Loucy (cell line): ENCODE measurements at regions not wholly inside any gene's neighbourhood (a gene's known extent, or its start where the extent isn't known, plus 50 kb on each side); places are given as distances from the start of the nearest gene placed in this dataset.

Experiments
- H2AFZ ChIP-seq: fragments of 200-600 bp; sonication (generic); 2 replicates; pipeline ENCODE4 v1.6.0; 2016; ENCODE audit warnings: antibody characterized with exemption, mild to moderate bottlenecking, low read length, moderate library complexity
- H3F3A ChIP-seq: fragments of 200-600 bp; 2 replicates; pipeline ENCODE4 v1.6.0; 2016; ENCODE audit warnings: antibody characterized with exemption, low read depth, mild to moderate bottlenecking
- H3K27me3 ChIP-seq: fragments of 200-600 bp; sonication (generic); 2 replicates; pipeline ENCODE4 v1.6.1; 2014; ENCODE audit warnings: low read length, mild to moderate bottlenecking; ENCODE audit not compliant: insufficient read depth, poor library complexity, severe bottlenecking
- H3K36me3 ChIP-seq: fragments of 200-600 bp; sonication (generic); 2 replicates; pipeline ENCODE4 v1.6.1; 2016; ENCODE audit warnings: low read length; ENCODE audit not compliant: insufficient read depth
- H3K4me1 ChIP-seq: fragments of 200-600 bp; sonication (generic); 2 replicates; pipeline ENCODE4 v1.5.1; 2014; ENCODE audit warnings: low read length, mild to moderate bottlenecking; ENCODE audit not compliant: insufficient read depth, poor library complexity, severe bottlenecking
- H3K4me2 ChIP-seq: fragments of 200-600 bp; sonication (generic); 2 replicates; pipeline ENCODE4 v1.6.0; 2014; ENCODE audit warnings: antibody characterized with exemption, low read length, low read depth, mild to moderate bottlenecking; ENCODE audit not compliant: poor library complexity, severe bottlenecking
- H3K4me3 ChIP-seq: fragments of 200-600 bp; sonication (generic); 2 replicates; pipeline ENCODE4 v1.5.1; 2014; ENCODE audit warnings: low read length, mild to moderate bottlenecking, mixed read lengths; ENCODE audit not compliant: poor library complexity, severe bottlenecking
- H3K79me2 ChIP-seq: fragments of 200-600 bp; sonication (generic); 2 replicates; pipeline ENCODE4 v1.6.1; 2014; ENCODE audit warnings: low read length; ENCODE audit not compliant: insufficient read depth
- H3K9ac ChIP-seq: fragments of 200-600 bp; sonication (generic); 2 replicates; pipeline ENCODE4 v1.6.0; 2014; ENCODE audit warnings: mild to moderate bottlenecking, low read depth, low read length, moderate library complexity; ENCODE audit not compliant: poor library complexity, severe bottlenecking
- H3K9me2 ChIP-seq: fragments of 200-600 bp; sonication (generic); replicated peaks from 2 replicates; pipeline ENCODE4 v1.6.1; 2016; ENCODE audit warnings: low read depth, low read length, mixed read lengths
- H3K9me3 ChIP-seq: fragments of 200-600 bp; sonication (generic); 2 replicates; pipeline ENCODE4 v1.6.1; 2014; ENCODE audit warnings: mild to moderate bottlenecking, antibody characterized with exemption, low read length, low read depth; ENCODE audit not compliant: insufficient read depth
- H4K20me1 ChIP-seq: fragments of 200-600 bp; sonication (generic); 2 replicates; pipeline ENCODE4 v1.6.0; 2014; ENCODE audit warnings: antibody characterized with exemption, low read length, mild to moderate bottlenecking; ENCODE audit not compliant: insufficient read depth, poor library complexity, severe bottlenecking
- EZH2phosphoT487 ChIP-seq: fragments of 200-600 bp; IDR thresholded peaks from 2 replicates; pipeline ENCODE4 v1.6.1; 2018; ENCODE audit warnings: antibody characterized with exemption, mild to moderate bottlenecking, moderate library complexity, borderline replicate concordance
- TF ChIP-seq, protein P1 (sequence below): fragments of 200-600 bp; sonication (generic); conservative IDR thresholded peaks from 2 replicates; pipeline ENCODE4 v1.5.1; 2014; ENCODE audit warnings: mild to moderate bottlenecking, antibody characterized with exemption, low read length

DNA sequence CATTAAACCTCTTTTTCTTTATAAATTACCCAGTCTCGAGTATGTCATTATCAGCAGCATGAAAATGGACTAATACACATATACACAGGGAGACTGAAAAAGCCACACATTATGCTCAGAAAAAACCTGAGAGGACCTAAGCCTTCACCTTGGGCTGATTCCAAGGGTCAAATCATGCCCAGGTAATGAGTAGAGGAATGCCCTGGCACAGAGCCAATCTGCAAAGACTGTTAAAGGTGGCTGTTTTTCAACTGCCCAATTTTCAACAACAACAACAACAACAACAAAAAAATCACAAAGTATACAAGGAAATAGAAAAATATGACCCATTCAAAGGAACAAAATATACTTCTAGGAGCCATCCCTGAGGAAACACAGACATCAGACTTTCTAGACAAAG is 220.2 kb upstream of the TBX20 start:
- Histone ChIP-seq H3K79me2 (no peaks in the 10 kb centered on the region), H3K9me2 (no peaks in the 10 kb centered on the region), H2AFZ (no peak overlapping the region), H3K9ac (no peak overlapping the region), H3K4me2 (no peak overlapping the region), H3F3A (no peaks in the 10 kb centered on the region), H3K27me3 (no peaks in the 10 kb centered on the region), H3K4me1 (no peaks in the 10 kb centered on the region), H3K36me3 (no peaks in the 10 kb centered on the region), H4K20me1 (no peaks in the 10 kb centered on the region), H3K9me3 (no peaks in the 10 kb centered on the region), H3K4me3 (no peak overlapping the region)
- TF ChIP-seq EZH2phosphoT487: no peak
- TF ChIP-seq, protein P1, sequence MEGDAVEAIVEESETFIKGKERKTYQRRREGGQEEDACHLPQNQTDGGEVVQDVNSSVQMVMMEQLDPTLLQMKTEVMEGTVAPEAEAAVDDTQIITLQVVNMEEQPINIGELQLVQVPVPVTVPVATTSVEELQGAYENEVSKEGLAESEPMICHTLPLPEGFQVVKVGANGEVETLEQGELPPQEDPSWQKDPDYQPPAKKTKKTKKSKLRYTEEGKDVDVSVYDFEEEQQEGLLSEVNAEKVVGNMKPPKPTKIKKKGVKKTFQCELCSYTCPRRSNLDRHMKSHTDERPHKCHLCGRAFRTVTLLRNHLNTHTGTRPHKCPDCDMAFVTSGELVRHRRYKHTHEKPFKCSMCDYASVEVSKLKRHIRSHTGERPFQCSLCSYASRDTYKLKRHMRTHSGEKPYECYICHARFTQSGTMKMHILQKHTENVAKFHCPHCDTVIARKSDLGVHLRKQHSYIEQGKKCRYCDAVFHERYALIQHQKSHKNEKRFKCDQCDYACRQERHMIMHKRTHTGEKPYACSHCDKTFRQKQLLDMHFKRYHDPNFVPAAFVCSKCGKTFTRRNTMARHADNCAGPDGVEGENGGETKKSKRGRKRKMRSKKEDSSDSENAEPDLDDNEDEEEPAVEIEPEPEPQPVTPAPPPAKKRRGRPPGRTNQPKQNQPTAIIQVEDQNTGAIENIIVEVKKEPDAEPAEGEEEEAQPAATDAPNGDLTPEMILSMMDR: no peak

DNA sequence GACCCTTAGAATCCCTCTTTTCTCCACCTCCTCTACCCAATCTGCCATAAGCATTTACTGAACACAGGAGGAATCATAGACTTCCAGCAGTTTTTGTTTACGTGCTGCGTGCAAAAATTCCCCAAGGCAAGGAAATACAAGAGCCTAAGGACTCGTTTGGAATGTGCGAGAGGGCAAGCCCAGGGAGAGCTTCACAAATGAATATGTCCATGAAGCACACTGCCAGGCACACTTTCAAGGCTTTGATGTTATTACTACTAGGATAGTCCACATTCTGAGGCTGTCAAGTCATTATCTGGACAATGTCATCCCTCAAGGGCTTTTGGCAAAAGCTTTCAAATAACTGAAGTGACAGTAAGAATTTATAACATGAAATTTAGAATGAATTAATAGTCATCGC is 214.7 kb upstream of the TBX20 start:
- Histone ChIP-seq H3K4me1 (peaks cover 12% of the 10 kb centered on the region), H2AFZ (no peak overlapping the region), H3K9me2 (no peaks in the 10 kb centered on the region), H3K27me3 (no peaks in the 10 kb centered on the region), H3K4me3 (no peak overlapping the region), H3K4me2 (no peak overlapping the region), H3K79me2 (no peaks in the 10 kb centered on the region), H3K9ac (no peak overlapping the region), H3K36me3 (no peaks in the 10 kb centered on the region), H3K9me3 (no peaks in the 10 kb centered on the region), H3F3A (no peaks in the 10 kb centered on the region), H4K20me1 (no peaks in the 10 kb centered on the region)
- no peak for TF ChIP-seq EZH2phosphoT487
- TF ChIP-seq, protein P1: no peak

- no peaks in the 10 kb centered on the region for H3K27me3 ChIP-seq
- H3F3A ChIP-seq: 0 out of 2 replicates have a peak, but pooled peaks cover 2% of the 10 kb centered on the region
- H4K20me1 ChIP-seq: no peaks in the 10 kb centered on the region
- no peaks in the 10 kb centered on the region for H3K79me2 ChIP-seq
- no peaks in the 10 kb centered on the region for H3K9me2 ChIP-seq
- TF ChIP-seq, protein P1: no peak
- TF ChIP-seq EZH2phosphoT487: no peak
- H3K9ac ChIP-seq: no peak overlapping the region
- H3K4me1 ChIP-seq: peaks cover 22% of the 10 kb centered on the region
- no peak overlapping the region for H3K4me2 ChIP-seq
- H2AFZ ChIP-seq: no peak overlapping the region
- H3K36me3 ChIP-seq: no peaks in the 10 kb centered on the region
- H3K4me3 ChIP-seq: no peak overlapping the region
- H3K9me3 ChIP-seq: no peaks in the 10 kb centered on the region; the same call in 1 of the 2 replicates
Measured at GRCh38 chr7:35467456-35467978, 213.6 kb upstream of the TBX20 start.
